ENCODE measurements at regions not wholly inside any gene's neighbourhood (a gene's known extent, or its start where the extent isn't known, plus 50 kb on each side); places are given as distances from the start of the nearest gene placed in this dataset.
A peak's percentile ranks its signal among the peaks of the same experiment; 100 is the strongest.

GRCh38 chr1:217021956-217022355 is 298.7 kb upstream of the ESRRG start:
- FAIRE-seq, result no peak
- no peak for TF ChIP-seq POLR2A (IDR thresholded peaks at IDR 0.05; ENCODE audit: low read depth, low read length)
- no peak for TF ChIP-seq TAF1 (IDR thresholded peaks at IDR 0.05; ENCODE audit: borderline replicate concordance, low read depth, low read length)
- DNase-seq (ENCODE audit: insufficient read length), result no peak

- FAIRE-seq (no peak), DNase-seq (ENCODE audit: insufficient read length) (no peak)
- TF ChIP-seq POLR2AphosphoS5 (IDR thresholded peaks at IDR 0.05; ENCODE audit: low read depth, low read length), result no peak
- no peak for TF ChIP-seq POLR2A (IDR thresholded peaks at IDR 0.05; ENCODE audit: low read depth, low read length)
- TF ChIP-seq TAF1 (IDR thresholded peaks at IDR 0.05; ENCODE audit: borderline replicate concordance, low read depth, low read length), result no peak
Observed at GRCh38 chr1:217021400-217021799, 298.2 kb upstream of the ESRRG start.

GRCh38 chr1:217019475-217019874 is 296.2 kb upstream of the ESRRG start:
- DNase-seq (ENCODE audit: insufficient read length) (no peak), FAIRE-seq (no peak)
- TF ChIP-seq TAF1 (IDR thresholded peaks at IDR 0.05; ENCODE audit: borderline replicate concordance, low read depth, low read length) (no peak), POLR2A (IDR thresholded peaks at IDR 0.05; ENCODE audit: low read depth, low read length) (no peak), POLR2AphosphoS5 (IDR thresholded peaks at IDR 0.05; ENCODE audit: low read depth, low read length) (no peak)

DNA sequence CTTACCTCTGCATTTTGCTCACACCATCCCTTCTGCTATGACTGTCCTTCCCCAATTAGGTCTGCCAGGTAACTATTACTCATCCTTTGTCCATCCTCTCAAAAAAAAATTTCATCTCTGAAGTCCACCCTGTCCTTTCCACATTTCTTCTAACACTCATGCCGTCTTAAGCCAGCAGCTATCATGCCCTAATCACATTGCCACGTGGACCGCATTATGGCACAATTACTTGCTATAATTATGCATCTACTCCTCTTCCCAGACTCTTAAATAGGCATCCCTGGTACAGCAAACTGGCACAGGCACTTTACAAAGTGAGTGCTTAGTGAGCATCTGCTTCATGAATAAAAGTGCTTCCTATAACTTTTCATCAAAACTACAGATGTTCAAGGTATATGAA is 295.4 kb upstream of the ESRRG start:
- no peak for TF ChIP-seq POLR2AphosphoS5 (IDR thresholded peaks at IDR 0.05; ENCODE audit: low read depth, low read length)
- no peak for TF ChIP-seq TAF1 (IDR thresholded peaks at IDR 0.05; ENCODE audit: borderline replicate concordance, low read depth, low read length)
- TF ChIP-seq POLR2A (IDR thresholded peaks at IDR 0.05; ENCODE audit: low read depth, low read length), result no peak
- FAIRE-seq (no peak), DNase-seq (ENCODE audit: insufficient read length) (no peak)

- FAIRE-seq, result no peak
- DNase-seq (ENCODE audit: insufficient read length), result no peak
- TF ChIP-seq TAF1 (IDR thresholded peaks at IDR 0.05; ENCODE audit: borderline replicate concordance, low read depth, low read length) (no peak), POLR2A (IDR thresholded peaks at IDR 0.05; ENCODE audit: low read depth, low read length) (no peak), POLR2AphosphoS5 (IDR thresholded peaks at IDR 0.05; ENCODE audit: low read depth, low read length) (no peak)
Observed at GRCh38 chr1:217017165-217017564, 293.9 kb upstream of the ESRRG start.

- TF ChIP-seq POLR2A (IDR thresholded peaks at IDR 0.05; ENCODE audit: low read depth, low read length) (no peak), TAF1 (IDR thresholded peaks at IDR 0.05; ENCODE audit: borderline replicate concordance, low read depth, low read length) (no peak), POLR2AphosphoS5 (IDR thresholded peaks at IDR 0.05; ENCODE audit: low read depth, low read length) (no peak)
- DNase-seq (ENCODE audit: insufficient read length) (no peak), FAIRE-seq (no peak)
Observed at GRCh38 chr1:217014066-217014465, 290.8 kb upstream of the ESRRG start.

GRCh38 chr1:217012659-217013058 is 289.4 kb upstream of the ESRRG start:
- DNase-seq (ENCODE audit: insufficient read length) (no peak), FAIRE-seq (no peak)
- no peak for TF ChIP-seq POLR2AphosphoS5 (IDR thresholded peaks at IDR 0.05; ENCODE audit: low read depth, low read length)
- TF ChIP-seq POLR2A (IDR thresholded peaks at IDR 0.05; ENCODE audit: low read depth, low read length), result no peak
- no peak for TF ChIP-seq TAF1 (IDR thresholded peaks at IDR 0.05; ENCODE audit: borderline replicate concordance, low read depth, low read length)

- TF ChIP-seq TAF1 (IDR thresholded peaks at IDR 0.05; ENCODE audit: borderline replicate concordance, low read depth, low read length) (no peak), POLR2AphosphoS5 (IDR thresholded peaks at IDR 0.05; ENCODE audit: low read depth, low read length) (no peak), POLR2A (IDR thresholded peaks at IDR 0.05; ENCODE audit: low read depth, low read length) (no peak)
- DNase-seq (ENCODE audit: insufficient read length), result no peak
- FAIRE-seq, result no peak
Observed at GRCh38 chr1:217011097-217011496, 287.9 kb upstream of the ESRRG start.

DNA sequence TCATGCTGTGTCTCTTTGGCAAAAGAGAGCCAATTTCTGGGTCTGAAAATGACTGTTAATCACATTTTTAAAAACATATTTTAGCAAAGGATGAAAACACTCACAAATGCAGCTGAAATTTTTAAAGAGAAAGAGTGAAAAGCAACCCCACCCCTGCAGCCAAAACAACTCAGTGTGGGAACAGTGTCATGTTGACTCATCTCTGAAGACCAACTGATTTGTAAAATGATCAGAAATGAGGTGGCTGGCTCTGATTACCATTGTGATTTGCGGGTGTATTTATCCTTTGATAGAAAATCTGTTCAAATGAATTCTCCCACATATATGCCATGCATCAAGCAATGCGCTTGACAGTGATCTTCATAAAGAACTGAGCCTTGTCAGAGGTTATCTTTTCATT is 287.0 kb upstream of the ESRRG start:
- DNase-seq (ENCODE audit: insufficient read length) (no peak), FAIRE-seq (peak; percentile 14)
- no peak for TF ChIP-seq POLR2AphosphoS5 (IDR thresholded peaks at IDR 0.05; ENCODE audit: low read depth, low read length)
- TF ChIP-seq TAF1 (IDR thresholded peaks at IDR 0.05; ENCODE audit: borderline replicate concordance, low read depth, low read length), result no peak
- TF ChIP-seq POLR2A (IDR thresholded peaks at IDR 0.05; ENCODE audit: low read depth, low read length), result no peak

GRCh38 chr1:217009376-217009775 is 286.1 kb upstream of the ESRRG start:
- TF ChIP-seq POLR2A (IDR thresholded peaks at IDR 0.05; ENCODE audit: low read depth, low read length), result no peak
- TF ChIP-seq TAF1 (IDR thresholded peaks at IDR 0.05; ENCODE audit: borderline replicate concordance, low read depth, low read length), result no peak
- TF ChIP-seq POLR2AphosphoS5 (IDR thresholded peaks at IDR 0.05; ENCODE audit: low read depth, low read length), result no peak
- FAIRE-seq (no peak), DNase-seq (ENCODE audit: insufficient read length) (no peak)

- no peak for DNase-seq (ENCODE audit: insufficient read length)
- no peak for FAIRE-seq
- no peak for TF ChIP-seq POLR2AphosphoS5 (IDR thresholded peaks at IDR 0.05; ENCODE audit: low read depth, low read length)
- no peak for TF ChIP-seq TAF1 (IDR thresholded peaks at IDR 0.05; ENCODE audit: borderline replicate concordance, low read depth, low read length)
- no peak for TF ChIP-seq POLR2A (IDR thresholded peaks at IDR 0.05; ENCODE audit: low read depth, low read length)
Observed at GRCh38 chr1:217004776-217005436, 281.7 kb upstream of the ESRRG start.

- TF ChIP-seq POLR2AphosphoS5 (IDR thresholded peaks at IDR 0.05; ENCODE audit: low read depth, low read length) (no peak), TAF1 (IDR thresholded peaks at IDR 0.05; ENCODE audit: borderline replicate concordance, low read depth, low read length) (no peak), POLR2A (IDR thresholded peaks at IDR 0.05; ENCODE audit: low read depth, low read length) (no peak)
- FAIRE-seq, result no peak
- no peak for DNase-seq (ENCODE audit: insufficient read length)
Observed at GRCh38 chr1:217003355-217003754, 280.1 kb upstream of the ESRRG start.

Measured in GM12892 (cell line).